ENCODE measurements at regions not wholly inside any gene's neighbourhood (a gene's known extent, or its start where the extent isn't known, plus 50 kb on each side); places are given as distances from the start of the nearest gene placed in this dataset.

GRCh38 chr11:128399251-128400121 lies 187.9 kb downstream of the ETS1 start:
- no peak for TF ChIP-seq CTCF (IDR thresholded peaks at IDR 0.05)
- Histone ChIP-seq H3K4me3 (no peak overlapping the region), H3K27me3 (no peaks in the 10 kb centered on the region), H3K27ac (no peak overlapping the region), H3K4me1 (no peaks in the 10 kb centered on the region), H3K36me3 (no peaks in the 10 kb centered on the region), H3K9me3 (no peaks in the 10 kb centered on the region)
- intact Hi-C loops (cut with DNase I; ENCODE audit: low total_unique reads): no loop called here
- DNase-seq: no peak

DNA sequence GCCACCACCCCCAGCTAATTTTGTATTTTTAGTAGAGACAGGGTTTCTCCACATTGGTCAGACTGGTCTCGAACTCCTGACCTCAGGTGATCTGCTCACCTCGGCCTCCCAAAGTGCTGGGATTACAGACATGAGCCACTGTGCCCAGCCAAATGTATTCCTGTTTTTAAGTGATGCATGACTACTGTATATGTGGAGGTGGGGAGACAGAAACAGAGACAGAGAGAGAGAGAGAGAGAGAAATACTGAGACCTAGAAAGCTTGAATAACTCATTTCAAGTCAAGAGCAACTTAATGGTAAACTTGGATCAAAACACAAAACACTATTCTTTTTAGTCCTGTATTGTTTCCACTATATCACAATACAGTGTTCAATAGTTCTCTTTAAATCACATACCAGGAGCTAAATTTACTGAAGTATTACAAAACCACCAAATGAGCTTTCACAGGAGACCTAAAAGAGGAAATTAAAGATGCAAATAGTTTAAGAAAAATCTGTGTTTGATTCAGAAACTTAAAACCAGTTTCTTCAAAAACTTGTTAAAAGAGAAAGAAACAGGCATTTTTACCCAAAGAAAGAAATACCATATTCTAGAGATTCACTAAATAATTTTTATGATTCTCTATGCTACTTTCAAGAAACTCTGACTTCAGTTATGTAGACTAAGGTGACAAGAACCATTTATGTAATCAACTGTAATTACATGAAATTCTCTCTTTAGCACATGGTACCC lies 188.7 kb downstream of the ETS1 start:
- no peak for DNase-seq
- no peaks in the 10 kb centered on the region for H3K9me3 ChIP-seq
- intact Hi-C loops (cut with DNase I; ENCODE audit: low total_unique reads): no loop called here

GRCh38 chr11:128397362-128397761 lies 190.0 kb downstream of the ETS1 start:
- Histone ChIP-seq H3K4me3 (no peak overlapping the region), H3K27ac (no peak overlapping the region), H3K9me3 (no peaks in the 10 kb centered on the region), H3K27me3 (no peaks in the 10 kb centered on the region), H3K4me1 (no peaks in the 10 kb centered on the region), H3K36me3 (no peaks in the 10 kb centered on the region)
- intact Hi-C loops (cut with DNase I; ENCODE audit: low total_unique reads): no loop called here
- TF ChIP-seq CTCF (IDR thresholded peaks at IDR 0.05): no peak
- DNase-seq: no peak

More for the DNA sequence above, 188.7 kb downstream of the ETS1 start:
- Histone ChIP-seq H3K4me3 (no peak overlapping the region), H3K36me3 (no peaks in the 10 kb centered on the region), H3K27ac (no peak overlapping the region), H3K4me1 (no peaks in the 10 kb centered on the region), H3K27me3 (no peaks in the 10 kb centered on the region)
- no peak for TF ChIP-seq CTCF (IDR thresholded peaks at IDR 0.05)

DNA sequence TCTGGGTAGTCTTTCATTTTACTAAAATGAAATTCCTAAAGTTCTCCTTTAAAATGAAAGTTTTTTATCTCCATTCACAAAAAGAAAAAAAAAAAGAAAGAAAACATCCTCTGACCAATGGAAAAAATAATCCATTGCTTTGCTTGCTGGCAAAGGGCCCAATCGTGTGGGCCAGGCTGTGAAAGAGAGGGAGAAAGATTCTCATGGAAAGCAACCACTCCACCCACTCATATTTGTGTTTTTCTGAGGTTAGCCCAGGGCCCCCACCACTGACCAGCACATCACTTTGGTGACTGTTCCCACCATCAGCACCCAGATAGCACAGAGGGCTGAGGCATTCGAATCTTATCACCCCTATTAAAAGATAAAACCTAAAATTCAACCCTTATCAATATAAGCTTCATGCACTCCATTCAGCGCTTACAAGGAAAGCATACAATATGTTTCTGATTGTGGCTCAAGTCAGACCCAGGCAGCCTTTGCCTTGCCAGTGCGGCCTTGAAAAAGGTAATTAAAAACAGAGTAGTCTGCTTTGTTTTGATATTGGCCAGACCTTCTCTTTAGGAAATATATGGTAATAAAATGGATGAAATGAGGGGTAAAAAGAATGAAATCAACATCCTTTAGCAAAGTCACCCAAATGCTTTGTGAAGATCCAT lies 192.8 kb downstream of the ETS1 start:
- H3K27me3 ChIP-seq: no peaks in the 10 kb centered on the region
- no peak overlapping the region for H3K27ac ChIP-seq
- no peaks in the 10 kb centered on the region for H3K36me3 ChIP-seq
- intact Hi-C loops (cut with DNase I; ENCODE audit: low total_unique reads): no loop called here
- DNase-seq: no peak
- no peak for TF ChIP-seq CTCF (IDR thresholded peaks at IDR 0.05)
- no peaks in the 10 kb centered on the region for H3K9me3 ChIP-seq
- no peaks in the 10 kb centered on the region for H3K4me1 ChIP-seq
- no peak overlapping the region for H3K4me3 ChIP-seq

DNA sequence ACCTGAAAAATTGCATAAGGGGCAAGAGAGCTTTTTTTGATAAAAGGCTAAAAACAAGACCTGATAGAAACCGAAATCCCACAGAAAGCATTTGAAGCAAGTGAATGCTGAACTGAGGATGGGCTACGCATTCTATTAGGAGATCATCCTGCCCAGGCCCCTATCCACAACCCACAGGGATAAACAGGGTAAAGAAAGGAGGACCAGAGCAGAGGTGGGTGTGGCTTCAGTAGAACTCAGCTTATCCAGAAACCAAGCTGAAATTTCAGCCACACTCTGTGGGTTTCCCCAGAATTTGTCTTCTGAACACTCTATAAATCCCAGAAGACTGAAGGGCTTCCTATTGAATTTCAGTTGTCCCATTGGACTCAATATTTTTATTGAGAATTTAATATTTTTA lies 195.1 kb downstream of the ETS1 start:
- TF ChIP-seq CTCF (IDR thresholded peaks at IDR 0.05): no peak
- intact Hi-C loops (cut with DNase I; ENCODE audit: low total_unique reads): no loop called here

More for the DNA sequence above, 195.1 kb downstream of the ETS1 start:
- Histone ChIP-seq H3K9me3 (no peaks in the 10 kb centered on the region), H3K4me1 (no peaks in the 10 kb centered on the region), H3K27ac (no peak overlapping the region), H3K36me3 (no peaks in the 10 kb centered on the region), H3K27me3 (no peaks in the 10 kb centered on the region), H3K4me3 (no peak overlapping the region)
- no peak for DNase-seq

All from tibial artery (tissue), 4 donors.